ENCODE measurements at regions not wholly inside any gene's neighbourhood (a gene's known extent, or its start where the extent isn't known, plus 50 kb on each side); places are given as distances from the start of the nearest gene placed in this dataset.

- Histone ChIP-seq H3K9me3 (replicated peaks in 1 of 3) (no peaks in the 10 kb centered on the region), H3K36me3 (replicated peaks in 1 of 2) (no peaks in the 10 kb centered on the region), H3K27me3 (no peaks in the 10 kb centered on the region), H3K4me3 (no peak overlapping the region), H3K27ac (no peak overlapping the region), H3K4me1 (replicated peaks in 1 of 2) (no peaks in the 10 kb centered on the region)
- DNase-seq = no peak
- intact Hi-C loops (cut with DNase I) = no loop called here
- WGBS, 4 donors = 78 to 83% (median 80%) methylated on average over 4 of the region's 4 CpGs
- no peak for TF ChIP-seq CTCF (IDR thresholded peaks at IDR 0.05)
- no peak for TF ChIP-seq POLR2A (IDR thresholded peaks at IDR 0.05)
Observed at GRCh38 chr13:56700324-56700723, 440.4 kb upstream of the PRR20A start.

GRCh38 chr13:56706485-56706884 lies 434.2 kb upstream of the PRR20A start:
- no peaks in the 10 kb centered on the region for H3K4me1 ChIP-seq (replicated peaks in 1 of 2)
- DNase-seq = no peak
- H3K9me3 ChIP-seq (replicated peaks in 1 of 3) = no peaks in the 10 kb centered on the region
- whole genome bisulfite sequencing, 4 donors = 36 to 42% (median 40%) methylated on average over 2 of the region's 2 CpGs
- H3K36me3 ChIP-seq (replicated peaks in 1 of 2) = no peaks in the 10 kb centered on the region
- H3K27ac ChIP-seq = no peak overlapping the region
- no peaks in the 10 kb centered on the region for H3K27me3 ChIP-seq
- TF ChIP-seq CTCF (IDR thresholded peaks at IDR 0.05) = no peak
- no peak for TF ChIP-seq POLR2A (IDR thresholded peaks at IDR 0.05)
- intact Hi-C loops (cut with DNase I) = no loop called here
- H3K4me3 ChIP-seq = no peak overlapping the region

- Histone ChIP-seq H3K9me3 (replicated peaks in 1 of 3) (no peaks in the 10 kb centered on the region), H3K27me3 (no peaks in the 10 kb centered on the region), H3K27ac (no peak overlapping the region), H3K36me3 (replicated peaks in 1 of 2) (no peaks in the 10 kb centered on the region), H3K4me1 (replicated peaks in 1 of 2) (no peaks in the 10 kb centered on the region), H3K4me3 (no peak overlapping the region)
- DNase-seq = no peak
- TF ChIP-seq CTCF (IDR thresholded peaks at IDR 0.05) = no peak
- no peak for TF ChIP-seq POLR2A (IDR thresholded peaks at IDR 0.05)
- intact Hi-C loops (cut with DNase I) = no loop called here
- WGBS, 4 donors = 77 to 88% (median 79%) methylated on average over 2 of the region's 2 CpGs
Observed at GRCh38 chr13:56713656-56714055, 427.1 kb upstream of the PRR20A start.

- DNase-seq = no peak
- Histone ChIP-seq H3K27ac (no peak overlapping the region), H3K9me3 (replicated peaks in 1 of 3) (no peaks in the 10 kb centered on the region), H3K4me1 (replicated peaks in 1 of 2) (no peaks in the 10 kb centered on the region), H3K36me3 (replicated peaks in 1 of 2) (no peaks in the 10 kb centered on the region), H3K27me3 (no peaks in the 10 kb centered on the region), H3K4me3 (no peak overlapping the region)
- WGBS, 4 donors = 23 to 44% (median 33%) methylated on average over 1 of the region's 1 CpG
- intact Hi-C loops (cut with DNase I) = no loop called here
- no peak for TF ChIP-seq CTCF (IDR thresholded peaks at IDR 0.05)
- TF ChIP-seq POLR2A (IDR thresholded peaks at IDR 0.05) = no peak
Observed at GRCh38 chr13:56718791-56719190, 421.9 kb upstream of the PRR20A start.
